ENCODE measurements at regions not wholly inside any gene's neighbourhood (a gene's known extent, or its start where the extent isn't known, plus 50 kb on each side); places are given as distances from the start of the nearest gene placed in this dataset.

GRCh38 chr16:73853968-73854367 lies 442.6 kb upstream of the PSMD7 start:
- TF ChIP-seq POLR2A (IDR thresholded peaks at IDR 0.05; ENCODE audit: low read depth): no peak
- TF ChIP-seq, protein P1, sequence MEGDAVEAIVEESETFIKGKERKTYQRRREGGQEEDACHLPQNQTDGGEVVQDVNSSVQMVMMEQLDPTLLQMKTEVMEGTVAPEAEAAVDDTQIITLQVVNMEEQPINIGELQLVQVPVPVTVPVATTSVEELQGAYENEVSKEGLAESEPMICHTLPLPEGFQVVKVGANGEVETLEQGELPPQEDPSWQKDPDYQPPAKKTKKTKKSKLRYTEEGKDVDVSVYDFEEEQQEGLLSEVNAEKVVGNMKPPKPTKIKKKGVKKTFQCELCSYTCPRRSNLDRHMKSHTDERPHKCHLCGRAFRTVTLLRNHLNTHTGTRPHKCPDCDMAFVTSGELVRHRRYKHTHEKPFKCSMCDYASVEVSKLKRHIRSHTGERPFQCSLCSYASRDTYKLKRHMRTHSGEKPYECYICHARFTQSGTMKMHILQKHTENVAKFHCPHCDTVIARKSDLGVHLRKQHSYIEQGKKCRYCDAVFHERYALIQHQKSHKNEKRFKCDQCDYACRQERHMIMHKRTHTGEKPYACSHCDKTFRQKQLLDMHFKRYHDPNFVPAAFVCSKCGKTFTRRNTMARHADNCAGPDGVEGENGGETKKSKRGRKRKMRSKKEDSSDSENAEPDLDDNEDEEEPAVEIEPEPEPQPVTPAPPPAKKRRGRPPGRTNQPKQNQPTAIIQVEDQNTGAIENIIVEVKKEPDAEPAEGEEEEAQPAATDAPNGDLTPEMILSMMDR (IDR thresholded peaks at IDR 0.05): no peak
- TF ChIP-seq POLR2AphosphoS5 (IDR thresholded peaks at IDR 0.05): no peak
- TF ChIP-seq EP300 (IDR thresholded peaks at IDR 0.05): no peak
